RWPE2 (cell line): ENCODE measurements at regions not wholly inside any gene's neighbourhood (a gene's known extent, or its start where the extent isn't known, plus 50 kb on each side); places are given as distances from the start of the nearest gene placed in this dataset.
A peak's percentile ranks its signal among the peaks of the same experiment; 100 is the strongest.

Source experiments
- ATAC-seq: fragments of 200-7000 bp; cut with Tn5 transposase; 3 replicates; pipeline ENCODE4 v1.9.1; 2021; ENCODE audit warnings: low read depth
- DNase-seq: peaks from one replicate; pipeline ENCODE4 v3.0.0-alpha.2; 2020; ENCODE audit warnings: low spot score
- H3K27ac ChIP-seq: fragments of 450-650 bp; 2 replicates; pipeline ENCODE4 v1.5.1; 2017; ENCODE audit warnings: mild to moderate bottlenecking; ENCODE audit not compliant: poor library complexity, severe bottlenecking
- H3K27me3 ChIP-seq: fragments of 250-450 bp; sonication (Bioruptor Pico); 2 replicates; pipeline ENCODE4 v1.5.1; 2021; ENCODE audit warnings: mild to moderate bottlenecking, moderate library complexity; ENCODE audit not compliant: insufficient read depth, poor library complexity, severe bottlenecking
- H3K36me3 ChIP-seq: fragments of 250-450 bp; sonication (Bioruptor Pico); 2 replicates; pipeline ENCODE4 v1.5.1; 2020; ENCODE audit warnings: low read depth, mild to moderate bottlenecking, moderate library complexity
- H3K4me1 ChIP-seq: fragments of 250-450 bp; sonication (Bioruptor Pico); 2 replicates; pipeline ENCODE4 v1.5.1; 2021; ENCODE audit warnings: mild to moderate bottlenecking, moderate library complexity; ENCODE audit not compliant: insufficient read depth, poor library complexity, severe bottlenecking
- H3K4me3 ChIP-seq: fragments of 250-450 bp; sonication (Bioruptor Pico); 2 replicates; pipeline ENCODE4 v1.5.1; 2021; ENCODE audit warnings: mild to moderate bottlenecking, moderate library complexity; ENCODE audit not compliant: severe bottlenecking
- H3K9me3 ChIP-seq: fragments of 250-450 bp; sonication (Bioruptor Pico); 2 replicates; pipeline ENCODE4 v1.5.1; 2021; ENCODE audit warnings: mild to moderate bottlenecking, moderate library complexity; ENCODE audit not compliant: severe bottlenecking
- TF ChIP-seq, protein P1 (sequence below): fragments of 450-650 bp; IDR thresholded peaks from one replicate; pipeline ENCODE4 v1.5.1; 2017; ENCODE audit warnings: mild to moderate bottlenecking, moderate library complexity; ENCODE audit not compliant: poor library complexity, severe bottlenecking

- Histone ChIP-seq H3K4me3 (no peak overlapping the region), H3K36me3 (no peaks in the 10 kb centered on the region; the same call in 1 of the 2 replicates), H3K4me1 (peaks cover 8% of the 10 kb centered on the region), H3K27me3 (no peaks in the 10 kb centered on the region), H3K27ac (no peak overlapping the region), H3K9me3 (no peaks in the 10 kb centered on the region)
- DNase-seq (no peak), ATAC-seq (no peak)
- TF ChIP-seq, protein P1, sequence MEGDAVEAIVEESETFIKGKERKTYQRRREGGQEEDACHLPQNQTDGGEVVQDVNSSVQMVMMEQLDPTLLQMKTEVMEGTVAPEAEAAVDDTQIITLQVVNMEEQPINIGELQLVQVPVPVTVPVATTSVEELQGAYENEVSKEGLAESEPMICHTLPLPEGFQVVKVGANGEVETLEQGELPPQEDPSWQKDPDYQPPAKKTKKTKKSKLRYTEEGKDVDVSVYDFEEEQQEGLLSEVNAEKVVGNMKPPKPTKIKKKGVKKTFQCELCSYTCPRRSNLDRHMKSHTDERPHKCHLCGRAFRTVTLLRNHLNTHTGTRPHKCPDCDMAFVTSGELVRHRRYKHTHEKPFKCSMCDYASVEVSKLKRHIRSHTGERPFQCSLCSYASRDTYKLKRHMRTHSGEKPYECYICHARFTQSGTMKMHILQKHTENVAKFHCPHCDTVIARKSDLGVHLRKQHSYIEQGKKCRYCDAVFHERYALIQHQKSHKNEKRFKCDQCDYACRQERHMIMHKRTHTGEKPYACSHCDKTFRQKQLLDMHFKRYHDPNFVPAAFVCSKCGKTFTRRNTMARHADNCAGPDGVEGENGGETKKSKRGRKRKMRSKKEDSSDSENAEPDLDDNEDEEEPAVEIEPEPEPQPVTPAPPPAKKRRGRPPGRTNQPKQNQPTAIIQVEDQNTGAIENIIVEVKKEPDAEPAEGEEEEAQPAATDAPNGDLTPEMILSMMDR: no peak
Measured at GRCh38 chr14:71489742-71490141, 442.5 kb upstream of the RGS6 start.

DNA sequence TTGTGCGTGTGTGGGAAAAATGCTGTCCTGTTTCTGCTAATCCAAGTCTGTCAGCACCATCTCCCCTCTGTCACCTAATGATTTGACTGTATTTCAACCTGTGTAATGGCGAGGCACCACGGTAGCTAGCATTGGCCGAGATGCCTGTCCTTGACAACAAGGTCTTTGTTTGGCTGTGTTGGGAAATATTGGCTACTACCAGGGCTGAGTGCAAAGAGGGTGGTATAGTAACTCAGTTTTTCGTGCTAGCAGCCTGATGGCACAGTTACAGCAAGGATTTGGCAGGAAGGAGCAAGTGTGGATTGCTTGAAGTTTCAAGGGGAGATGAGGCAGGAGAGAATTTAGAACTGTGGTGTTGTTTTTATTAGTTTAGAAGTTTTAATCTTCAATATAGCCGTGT, 440.3 kb upstream of the RGS6 start:
- H3K4me1 ChIP-seq: peaks cover 7% of the 10 kb centered on the region
- no peaks in the 10 kb centered on the region; the same call in 1 of the 2 replicates for H3K36me3 ChIP-seq
- ATAC-seq (no peak; the same call in 2 of the 3 replicates), DNase-seq (no peak)
- H3K4me3 ChIP-seq: no peak overlapping the region
- TF ChIP-seq, protein P1: no peak
- no peak overlapping the region for H3K27ac ChIP-seq
- no peaks in the 10 kb centered on the region for H3K27me3 ChIP-seq
- no peaks in the 10 kb centered on the region for H3K9me3 ChIP-seq

DNA sequence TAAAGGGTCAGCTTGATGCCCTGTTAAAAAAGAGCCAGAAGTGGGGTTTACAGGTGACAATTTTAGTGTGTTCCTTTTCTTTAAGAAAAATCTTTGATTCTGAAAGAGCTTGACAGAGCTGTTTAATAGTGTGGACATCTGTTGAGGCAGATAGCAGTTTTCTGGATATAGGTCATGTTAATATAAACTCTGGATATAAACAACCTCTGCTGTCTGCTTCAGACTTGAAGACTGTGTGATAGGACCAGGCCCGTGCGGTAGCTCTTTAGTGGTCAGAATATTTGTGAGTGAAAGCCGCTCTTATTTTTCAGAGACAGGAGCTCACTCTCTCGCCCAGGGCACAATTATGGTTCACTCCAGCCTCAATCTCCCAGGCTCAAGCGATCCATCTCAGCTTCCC, 439.9 kb upstream of the RGS6 start:
- TF ChIP-seq, protein P1: no peak
- Histone ChIP-seq H3K9me3 (no peaks in the 10 kb centered on the region), H3K36me3 (no peaks in the 10 kb centered on the region; the same call in 1 of the 2 replicates), H3K27ac (no peak overlapping the region), H3K27me3 (no peaks in the 10 kb centered on the region), H3K4me3 (no peak overlapping the region), H3K4me1 (peaks cover 6% of the 10 kb centered on the region)
- DNase-seq (no peak), ATAC-seq (no peak)

- Histone ChIP-seq H3K4me3 (no peak overlapping the region), H3K4me1 (peaks cover 20% of the 10 kb centered on the region), H3K36me3 (no peaks in the 10 kb centered on the region), H3K27me3 (no peaks in the 10 kb centered on the region), H3K9me3 (no peaks in the 10 kb centered on the region), H3K27ac (peak overlapping the region; percentile 9)
- DNase-seq (no peak), ATAC-seq (peak; percentile 72)
- TF ChIP-seq, protein P1: no peak
Measured at GRCh38 chr14:71497645-71498086, 434.6 kb upstream of the RGS6 start.

- H3K27me3 ChIP-seq: no peaks in the 10 kb centered on the region
- TF ChIP-seq, protein P1: no peak
- H3K4me3 ChIP-seq: no peak overlapping the region
- H3K27ac ChIP-seq: no peak overlapping the region
- H3K4me1 ChIP-seq: peaks cover 23% of the 10 kb centered on the region
- no peaks in the 10 kb centered on the region for H3K36me3 ChIP-seq
- peak; percentile 39; the same call in 1 of the 3 replicates for ATAC-seq
- DNase-seq: no peak
- H3K9me3 ChIP-seq: no peaks in the 10 kb centered on the region
Measured at GRCh38 chr14:71498212-71498611, 434.0 kb upstream of the RGS6 start.
